AG09319 (cell line): ENCODE measurements at regions not wholly inside any gene's neighbourhood (a gene's known extent, or its start where the extent isn't known, plus 50 kb on each side); places are given as distances from the start of the nearest gene placed in this dataset.
A peak's percentile ranks its signal among the peaks of the same experiment; 100 is the strongest.

Source experiments
- DNase-seq: peaks from one replicate; pipeline ENCODE4 v3.0.0-alpha.2; 2010; ENCODE audit warnings: low read depth; ENCODE audit errors: extremely low read depth
- CTCF ChIP-seq: IDR thresholded peaks from 2 replicates; pipeline ENCODE4 v1.5.1; 2011; ENCODE audit warnings: low read depth, mild to moderate bottlenecking, inconsistent platforms, low read length, moderate library complexity

- DNase-seq, result no peak
- no peak for TF ChIP-seq CTCF
These were observed 110.8 kb upstream of the PACRGL start for GRCh38 chr4:20589436-20589835.

- no peak for DNase-seq
- TF ChIP-seq CTCF, result no peak
These were observed 109.4 kb upstream of the PACRGL start for GRCh38 chr4:20590849-20591248.

GRCh38 chr4:20591571-20591970, 108.7 kb upstream of the PACRGL start:
- no peak for DNase-seq
- TF ChIP-seq CTCF, result no peak

- DNase-seq, result no peak
- no peak for TF ChIP-seq CTCF
These were observed 108.2 kb upstream of the PACRGL start for GRCh38 chr4:20592013-20592412.

- no peak for TF ChIP-seq CTCF
These were observed 107.6 kb upstream of the PACRGL start for GRCh38 chr4:20592663-20593062.

GRCh38 chr4:20598626-20599025, 101.6 kb upstream of the PACRGL start:
- DNase-seq, result no peak
- TF ChIP-seq CTCF, result no peak

More at GRCh38 chr4:20592663-20593062, 107.6 kb upstream of the PACRGL start:
- DNase-seq, result no peak

- no peak for TF ChIP-seq CTCF
- DNase-seq, result peak; percentile 22
These were observed 96.5 kb upstream of the PACRGL start for GRCh38 chr4:20603671-20604313.
